Bronchial epithelial cell (primary cell): ENCODE measurements at regions not wholly inside any gene's neighbourhood (a gene's known extent, or its start where the extent isn't known, plus 50 kb on each side); places are given as distances from the start of the nearest gene placed in this dataset.

Source experiments
- DNase-seq: peaks from one replicate; pipeline ENCODE4 v3.0.0-alpha.2; 2010; ENCODE audit warnings: low read depth
- FAIRE-seq: peaks from 2 replicates; lab custom pipeline; 2011; peaks lifted over from hg19 to GRCh38; lab: Jason Lieb, UNC
- H3K27me3 ChIP-seq: 2 replicates; pipeline ENCODE4 v1.5.1; 2011; ENCODE audit warnings: low read length; ENCODE audit not compliant: control insufficient read depth, insufficient read depth
- H3K36me3 ChIP-seq: 2 replicates; pipeline ENCODE4 v1.5.1; 2011; ENCODE audit warnings: low read length; ENCODE audit not compliant: control insufficient read depth, insufficient read depth
- H3K4me3 ChIP-seq: 2 replicates; pipeline ENCODE4 v1.5.1; 2011; ENCODE audit warnings: mild to moderate bottlenecking, low read depth, low read length, control low read depth
- CTCF ChIP-seq: IDR thresholded peaks from 2 replicates; pipeline ENCODE4 v1.5.1; 2011; ENCODE audit warnings: mild to moderate bottlenecking, moderate library complexity, low read length, control low read depth, inconsistent platforms; ENCODE audit not compliant: insufficient read depth, severe bottlenecking

GRCh38 chr5:10859393-10860195 is 98.6 kb upstream of the DAP start:
- no peak for DNase-seq
- Histone ChIP-seq H3K36me3 (no peaks in the 10 kb centered on the region), H3K4me3 (no peak overlapping the region), H3K27me3 (no peaks in the 10 kb centered on the region)
- no peak for TF ChIP-seq CTCF
- FAIRE-seq, result no peak

- no peak overlapping the region for H3K4me3 ChIP-seq
- DNase-seq (no peak), FAIRE-seq (no peak)
- no peaks in the 10 kb centered on the region for H3K36me3 ChIP-seq
- no peak for TF ChIP-seq CTCF
- H3K27me3 ChIP-seq, result no peaks in the 10 kb centered on the region
These were observed 97.9 kb upstream of the DAP start for GRCh38 chr5:10858945-10859344.

DNA sequence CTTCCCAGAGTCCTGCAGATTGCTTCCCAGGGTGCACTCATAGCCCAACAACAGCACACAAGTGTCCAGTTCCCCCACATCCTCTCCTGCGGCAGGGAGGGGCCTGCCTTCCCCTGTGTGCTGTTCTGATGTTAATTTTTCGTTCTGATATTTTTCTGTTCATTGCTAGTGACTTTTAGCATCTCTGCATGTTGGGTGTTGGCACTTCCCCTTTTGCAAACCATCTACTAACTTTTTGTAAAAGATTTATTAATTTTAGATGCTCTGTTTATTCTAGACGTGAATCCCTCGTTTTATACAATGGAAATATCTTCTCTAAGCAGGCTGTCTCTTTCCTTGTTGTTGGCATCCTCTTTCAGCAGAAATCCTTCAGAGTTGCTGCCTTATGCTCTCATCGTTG is 97.3 kb upstream of the DAP start:
- H3K36me3 ChIP-seq, result no peaks in the 10 kb centered on the region
- no peak for TF ChIP-seq CTCF
- DNase-seq, result no peak
- H3K4me3 ChIP-seq, result no peak overlapping the region
- no peak for FAIRE-seq
- no peaks in the 10 kb centered on the region for H3K27me3 ChIP-seq

DNA sequence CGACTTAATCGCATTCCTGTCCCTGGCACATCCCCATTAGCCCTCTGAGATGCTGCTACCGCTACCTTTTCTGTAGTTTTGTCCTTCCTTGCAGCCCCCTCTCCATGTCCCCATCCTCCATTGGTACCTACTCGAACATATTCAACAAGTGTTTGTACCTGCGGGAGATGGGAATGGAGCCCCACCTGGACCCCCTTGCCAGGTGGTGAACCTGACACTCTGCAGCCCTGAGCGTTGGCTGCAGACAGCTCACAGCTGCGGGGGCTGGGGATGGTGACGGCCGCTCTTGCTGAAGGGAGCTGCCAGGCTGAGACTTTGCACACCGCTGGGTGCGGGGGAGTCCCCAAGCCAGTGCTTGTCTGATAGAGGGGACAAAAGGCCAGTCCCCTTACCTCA is 96.3 kb upstream of the DAP start:
- FAIRE-seq, result no peak

DNA sequence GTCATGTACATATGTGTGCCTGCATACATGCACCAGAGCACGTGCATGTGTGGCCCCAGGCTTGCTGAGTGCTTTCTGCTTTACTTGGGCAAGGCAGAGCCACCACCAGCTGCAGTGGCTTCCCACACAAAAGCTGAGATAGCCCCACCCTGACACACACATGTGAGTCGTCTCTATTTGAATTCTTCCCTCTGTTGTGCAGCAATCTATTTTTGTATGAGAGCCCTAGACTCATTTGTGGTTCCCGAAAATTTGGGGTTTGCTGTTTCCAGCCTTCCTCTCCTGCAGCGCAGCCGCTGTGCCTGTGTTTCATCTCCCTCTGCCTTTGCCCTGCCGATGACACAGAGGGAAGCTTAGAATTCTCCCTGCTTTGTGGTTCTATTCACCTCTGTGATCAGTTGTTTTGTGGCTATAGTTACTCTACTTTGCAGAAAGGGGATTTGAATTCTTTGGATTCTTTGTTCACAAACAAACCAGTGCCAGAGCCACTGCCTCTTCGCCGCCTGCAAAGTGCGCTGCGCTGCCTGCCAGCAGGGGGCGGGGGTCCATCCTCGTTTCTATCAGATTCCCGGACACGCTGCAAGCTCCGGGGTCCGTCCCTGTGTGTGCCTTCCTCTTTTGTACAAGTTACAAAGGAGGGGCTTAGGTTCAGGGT is 95.8 kb upstream of the DAP start:
- peak; percentile 78 for TF ChIP-seq CTCF
- Histone ChIP-seq H3K36me3 (no peaks in the 10 kb centered on the region), H3K4me3 (no peak overlapping the region), H3K27me3 (no peaks in the 10 kb centered on the region)
- DNase-seq (no peak), FAIRE-seq (no peak)

More for the DNA sequence above, 96.3 kb upstream of the DAP start:
- H3K36me3 ChIP-seq, result no peaks in the 10 kb centered on the region
- TF ChIP-seq CTCF, result no peak
- H3K27me3 ChIP-seq, result no peaks in the 10 kb centered on the region
- no peak for DNase-seq
- H3K4me3 ChIP-seq, result no peak overlapping the region
